ENCODE measurements at regions not wholly inside any gene's neighbourhood (a gene's known extent, or its start where the extent isn't known, plus 50 kb on each side); places are given as distances from the start of the nearest gene placed in this dataset.
"Not testable (repeated sequence)": the region's sequence is repeated elsewhere in the genome, so short reads cannot be mapped to it uniquely, and the experiment has no call there.

GRCh38 chr10:71112138-71112785, 100.1 kb upstream of the UNC5B start:
- Histone ChIP-seq H3K9me3 (peaks cover 15% of the 10 kb centered on the region), H3K4me1 (ENCODE audit: low read depth) (no peaks in the 10 kb centered on the region), H3K36me3 (ENCODE audit: low read depth) (no peaks in the 10 kb centered on the region), H3K4me3 (no peak overlapping the region)
- TF ChIP-seq CTCF (IDR thresholded peaks at IDR 0.05): no peak
- ATAC-seq: no peak
- intact Hi-C loops (cut with DNase I, micrococcal nuclease): no loop called here
- no peak for DNase-seq

- TF ChIP-seq CTCF (IDR thresholded peaks at IDR 0.05): no peak
- peaks cover 23% of the 10 kb centered on the region for H3K9me3 ChIP-seq
- intact Hi-C loops (cut with DNase I, micrococcal nuclease): no loop called here
- ATAC-seq: no peak
- no peaks in the 10 kb centered on the region for H3K36me3 ChIP-seq (ENCODE audit: low read depth)
- H3K4me3 ChIP-seq: no peak overlapping the region
- no peak for DNase-seq
- H3K4me1 ChIP-seq (ENCODE audit: low read depth): no peaks in the 10 kb centered on the region
These were observed 95.9 kb upstream of the UNC5B start for GRCh38 chr10:71116426-71116825.

- ATAC-seq; H3K36me3 ChIP-seq (ENCODE audit: low read depth): not testable (repeated sequence)
These were observed 94.8 kb upstream of the UNC5B start for GRCh38 chr10:71117589-71117988.

GRCh38 chr10:71123023-71123422, 89.3 kb upstream of the UNC5B start:
- TF ChIP-seq CTCF (IDR thresholded peaks at IDR 0.05): no peak
- no peak for ATAC-seq
- intact Hi-C loops (cut with DNase I, micrococcal nuclease): no loop called here
- no peaks in the 10 kb centered on the region for H3K4me1 ChIP-seq (ENCODE audit: low read depth)
- H3K4me3 ChIP-seq: no peak overlapping the region
- DNase-seq: no peak
- peaks cover under 1% of the 10 kb centered on the region for H3K9me3 ChIP-seq
- H3K36me3 ChIP-seq (ENCODE audit: low read depth): no peaks in the 10 kb centered on the region

More at GRCh38 chr10:71117589-71117988, 94.8 kb upstream of the UNC5B start:
- intact Hi-C loops (cut with DNase I, micrococcal nuclease); DNase-seq; H3K4me1 ChIP-seq (ENCODE audit: low read depth); H3K4me3 ChIP-seq: not testable (repeated sequence)
- H3K9me3 ChIP-seq: peaks cover 23% of the 10 kb centered on the region

- ATAC-seq (no peak), DNase-seq (no peak)
- no peaks in the 10 kb centered on the region for H3K4me1 ChIP-seq (ENCODE audit: low read depth)
- intact Hi-C loops (cut with DNase I, micrococcal nuclease): no loop called here
- H3K9me3 ChIP-seq: no peaks in the 10 kb centered on the region
- no peaks in the 10 kb centered on the region for H3K36me3 ChIP-seq (ENCODE audit: low read depth)
- H3K4me3 ChIP-seq: no peak overlapping the region
- no peak for TF ChIP-seq CTCF (IDR thresholded peaks at IDR 0.05)
These were observed 87.2 kb upstream of the UNC5B start for GRCh38 chr10:71124921-71125748.

- no peaks in the 10 kb centered on the region for H3K9me3 ChIP-seq
- no peaks in the 10 kb centered on the region for H3K4me1 ChIP-seq (ENCODE audit: low read depth)
- no peaks in the 10 kb centered on the region for H3K36me3 ChIP-seq (ENCODE audit: low read depth)
These were observed 86.6 kb upstream of the UNC5B start for GRCh38 chr10:71125749-71126107.

More at GRCh38 chr10:71125749-71126107, 86.6 kb upstream of the UNC5B start:
- no peak overlapping the region for H3K4me3 ChIP-seq
- TF ChIP-seq CTCF (IDR thresholded peaks at IDR 0.05): no peak
- DNase-seq: no peak
- no peak for ATAC-seq
- intact Hi-C loops (cut with DNase I, micrococcal nuclease): no loop called here
